Mammary epithelial cell (primary cell): ENCODE measurements at regions not wholly inside any gene's neighbourhood (a gene's known extent, or its start where the extent isn't known, plus 50 kb on each side); places are given as distances from the start of the nearest gene placed in this dataset.
"Not testable (repeated sequence)": the region's sequence is repeated elsewhere in the genome, so short reads cannot be mapped to it uniquely, and the experiment has no call there.

Source experiments
- EZH2 ChIP-seq: IDR thresholded peaks from 2 replicates; pipeline ENCODE4 v1.6.1; 2012; ENCODE audit warnings: low read length, inconsistent platforms, borderline replicate concordance
- TF ChIP-seq, protein P1 (sequence below), 2 donors: IDR thresholded peaks in 1 of 2; conservative IDR thresholded peaks in 1 of 2; 2 replicates each; pipeline ENCODE4 v1.5.1; 2011 to 2012; ENCODE audit warnings: inconsistent platforms in 2 of 2, low read length in 2 of 2, mild to moderate bottlenecking in 2 of 2, control low read depth in 1 of 2, low read depth in 1 of 2; ENCODE audit not compliant: insufficient read depth in 1 of 2; ENCODE audit errors: extremely low read depth in 1 of 2

DNA sequence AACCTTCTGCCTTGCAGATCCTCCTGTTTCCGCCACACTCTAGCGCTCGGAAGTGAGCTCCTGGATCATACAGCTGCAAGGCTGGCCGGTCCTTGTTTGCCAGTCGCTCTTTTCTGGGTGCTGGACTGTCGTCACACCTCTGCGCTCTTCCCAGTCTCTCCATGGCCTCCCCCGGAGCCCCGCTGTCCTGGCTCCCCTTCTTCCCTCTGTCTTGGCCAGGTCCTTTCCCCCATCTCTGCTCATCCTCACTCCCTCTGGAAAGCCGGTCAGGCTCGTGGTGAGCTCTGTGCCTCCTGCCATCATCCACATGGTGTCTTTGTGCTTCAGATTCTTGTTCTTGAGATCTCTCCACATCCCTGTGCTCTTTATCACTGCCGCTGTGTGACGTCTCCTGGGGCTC, 91.6 kb downstream of the LGALS9B start:
- TF ChIP-seq, protein P1, sequence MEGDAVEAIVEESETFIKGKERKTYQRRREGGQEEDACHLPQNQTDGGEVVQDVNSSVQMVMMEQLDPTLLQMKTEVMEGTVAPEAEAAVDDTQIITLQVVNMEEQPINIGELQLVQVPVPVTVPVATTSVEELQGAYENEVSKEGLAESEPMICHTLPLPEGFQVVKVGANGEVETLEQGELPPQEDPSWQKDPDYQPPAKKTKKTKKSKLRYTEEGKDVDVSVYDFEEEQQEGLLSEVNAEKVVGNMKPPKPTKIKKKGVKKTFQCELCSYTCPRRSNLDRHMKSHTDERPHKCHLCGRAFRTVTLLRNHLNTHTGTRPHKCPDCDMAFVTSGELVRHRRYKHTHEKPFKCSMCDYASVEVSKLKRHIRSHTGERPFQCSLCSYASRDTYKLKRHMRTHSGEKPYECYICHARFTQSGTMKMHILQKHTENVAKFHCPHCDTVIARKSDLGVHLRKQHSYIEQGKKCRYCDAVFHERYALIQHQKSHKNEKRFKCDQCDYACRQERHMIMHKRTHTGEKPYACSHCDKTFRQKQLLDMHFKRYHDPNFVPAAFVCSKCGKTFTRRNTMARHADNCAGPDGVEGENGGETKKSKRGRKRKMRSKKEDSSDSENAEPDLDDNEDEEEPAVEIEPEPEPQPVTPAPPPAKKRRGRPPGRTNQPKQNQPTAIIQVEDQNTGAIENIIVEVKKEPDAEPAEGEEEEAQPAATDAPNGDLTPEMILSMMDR (conservative IDR thresholded peaks at IDR 0.05 in 1 of 2, IDR thresholded peaks at IDR 0.05 in 1 of 2; ENCODE audit: extremely low read depth in 1 of 2, insufficient read depth in 1 of 2, low read depth in 1 of 2, low read length in 2 of 2), result not testable (repeated sequence)
- not testable (repeated sequence) for TF ChIP-seq EZH2
